ENCODE measurements at regions not wholly inside any gene's neighbourhood (a gene's known extent, or its start where the extent isn't known, plus 50 kb on each side); places are given as distances from the start of the nearest gene placed in this dataset.
A peak's percentile ranks its signal among the peaks of the same experiment; 100 is the strongest.

GRCh38 chr6:163956571-163957407 is 542.3 kb downstream of the QKI start:
- no peak overlapping the region for H3K4me3 Mint-ChIP-seq (ENCODE audit: low read depth, unreplicated experiment)
- no peaks in the 10 kb centered on the region for H3K9me3 Mint-ChIP-seq (ENCODE audit: low read depth, unreplicated experiment)
- DNase-seq = peak; percentile 76
- no peaks in the 10 kb centered on the region for H3K27me3 Mint-ChIP-seq (ENCODE audit: unreplicated experiment)
- no peaks in the 10 kb centered on the region for H3K4me1 Mint-ChIP-seq (ENCODE audit: low read depth, unreplicated experiment)
- H3K27ac Mint-ChIP-seq (ENCODE audit: unreplicated experiment) = no peak overlapping the region
- no peaks in the 10 kb centered on the region for H3K36me3 Mint-ChIP-seq (ENCODE audit: insufficient read depth, unreplicated experiment)
- no TSS peak for BruUV-seq (replicated peaks)
- CTCF ChIA-PET = interaction anchor here (0.6 to 1.0 kb wide), 4 partner anchors 191 to 537 kb away, joined by 3 read pairs; no protein-coding TSS in a partner anchor
- intact Hi-C loops (cut with micrococcal nuclease; ENCODE audit: unreplicated experiment) = loop anchor here (1.0 to 5.0 kb wide), 7 partner anchors 369 to 1099 kb away; no protein-coding TSS in a partner anchor
- TF ChIP-seq CTCF (IDR thresholded peaks at IDR 0.05; ENCODE audit: unreplicated experiment) = peak; percentile 86

GRCh38 chr6:163955756-163956155 is 541.2 kb downstream of the QKI start:
- CTCF ChIA-PET = no interaction called here
- BruUV-seq (replicated peaks) = no TSS peak
- Mint-ChIP-seq H3K4me3 (ENCODE audit: low read depth, unreplicated experiment) (no peak overlapping the region), H3K27me3 (ENCODE audit: unreplicated experiment) (no peaks in the 10 kb centered on the region), H3K9me3 (ENCODE audit: low read depth, unreplicated experiment) (no peaks in the 10 kb centered on the region), H3K4me1 (ENCODE audit: low read depth, unreplicated experiment) (no peaks in the 10 kb centered on the region), H3K36me3 (ENCODE audit: insufficient read depth, unreplicated experiment) (no peaks in the 10 kb centered on the region), H3K27ac (ENCODE audit: unreplicated experiment) (no peak overlapping the region)
- intact Hi-C loops (cut with micrococcal nuclease; ENCODE audit: unreplicated experiment) = loop anchor here (1.0 to 5.0 kb wide), 7 partner anchors 368 to 1098 kb away; no protein-coding TSS in a partner anchor
- TF ChIP-seq CTCF (IDR thresholded peaks at IDR 0.05; ENCODE audit: unreplicated experiment) = no peak
- no peak for DNase-seq

DNA sequence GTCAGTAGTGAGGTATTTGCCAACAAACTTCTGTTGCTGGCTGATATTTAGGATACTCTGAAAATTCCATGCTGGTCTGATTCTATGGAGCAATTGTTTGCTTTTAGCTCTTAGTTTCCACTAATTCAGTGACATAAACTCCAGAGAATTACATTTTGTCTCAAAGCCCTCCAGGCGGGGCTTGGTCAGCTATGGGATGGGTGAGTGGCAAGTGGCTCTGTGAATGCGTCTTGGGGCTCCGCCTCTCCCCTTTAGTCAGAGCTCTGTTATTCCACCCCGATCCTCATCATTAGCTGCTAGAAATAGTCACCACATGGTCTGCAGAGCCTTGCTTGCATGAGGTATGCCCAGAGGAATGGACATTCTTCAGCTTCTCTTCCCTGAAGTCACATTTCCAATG is 540.6 kb downstream of the QKI start:
- no peaks in the 10 kb centered on the region for H3K36me3 Mint-ChIP-seq (ENCODE audit: insufficient read depth, unreplicated experiment)
- H3K27me3 Mint-ChIP-seq (ENCODE audit: unreplicated experiment) = no peaks in the 10 kb centered on the region
- no peaks in the 10 kb centered on the region for H3K9me3 Mint-ChIP-seq (ENCODE audit: low read depth, unreplicated experiment)
- BruUV-seq (replicated peaks) = no TSS peak
- no peaks in the 10 kb centered on the region for H3K4me1 Mint-ChIP-seq (ENCODE audit: low read depth, unreplicated experiment)
- intact Hi-C loops (cut with micrococcal nuclease; ENCODE audit: unreplicated experiment) = loop anchor here (5.0 kb wide), 4 partner anchors 368 to 1098 kb away; no protein-coding TSS in a partner anchor
- no peak for TF ChIP-seq CTCF (IDR thresholded peaks at IDR 0.05; ENCODE audit: unreplicated experiment)
- CTCF ChIA-PET = no interaction called here
- no peak for DNase-seq
- H3K4me3 Mint-ChIP-seq (ENCODE audit: low read depth, unreplicated experiment) = no peak overlapping the region
- H3K27ac Mint-ChIP-seq (ENCODE audit: unreplicated experiment) = no peak overlapping the region

GRCh38 chr6:163954088-163954775 is 539.7 kb downstream of the QKI start:
- CTCF ChIA-PET = no interaction called here
- no peak for DNase-seq
- Mint-ChIP-seq H3K27ac (ENCODE audit: unreplicated experiment) (no peak overlapping the region), H3K9me3 (ENCODE audit: low read depth, unreplicated experiment) (no peaks in the 10 kb centered on the region), H3K4me1 (ENCODE audit: low read depth, unreplicated experiment) (no peaks in the 10 kb centered on the region), H3K27me3 (ENCODE audit: unreplicated experiment) (no peaks in the 10 kb centered on the region), H3K36me3 (ENCODE audit: insufficient read depth, unreplicated experiment) (no peaks in the 10 kb centered on the region), H3K4me3 (ENCODE audit: low read depth, unreplicated experiment) (no peak overlapping the region)
- BruUV-seq (replicated peaks) = no TSS peak
- intact Hi-C loops (cut with micrococcal nuclease; ENCODE audit: unreplicated experiment) = no loop called here
- TF ChIP-seq CTCF (IDR thresholded peaks at IDR 0.05; ENCODE audit: unreplicated experiment) = no peak
